ENCODE measurements at regions not wholly inside any gene's neighbourhood (a gene's known extent, or its start where the extent isn't known, plus 50 kb on each side); places are given as distances from the start of the nearest gene placed in this dataset.
"Not testable (repeated sequence)": the region's sequence is repeated elsewhere in the genome, so short reads cannot be mapped to it uniquely, and the experiment has no call there.

DNA sequence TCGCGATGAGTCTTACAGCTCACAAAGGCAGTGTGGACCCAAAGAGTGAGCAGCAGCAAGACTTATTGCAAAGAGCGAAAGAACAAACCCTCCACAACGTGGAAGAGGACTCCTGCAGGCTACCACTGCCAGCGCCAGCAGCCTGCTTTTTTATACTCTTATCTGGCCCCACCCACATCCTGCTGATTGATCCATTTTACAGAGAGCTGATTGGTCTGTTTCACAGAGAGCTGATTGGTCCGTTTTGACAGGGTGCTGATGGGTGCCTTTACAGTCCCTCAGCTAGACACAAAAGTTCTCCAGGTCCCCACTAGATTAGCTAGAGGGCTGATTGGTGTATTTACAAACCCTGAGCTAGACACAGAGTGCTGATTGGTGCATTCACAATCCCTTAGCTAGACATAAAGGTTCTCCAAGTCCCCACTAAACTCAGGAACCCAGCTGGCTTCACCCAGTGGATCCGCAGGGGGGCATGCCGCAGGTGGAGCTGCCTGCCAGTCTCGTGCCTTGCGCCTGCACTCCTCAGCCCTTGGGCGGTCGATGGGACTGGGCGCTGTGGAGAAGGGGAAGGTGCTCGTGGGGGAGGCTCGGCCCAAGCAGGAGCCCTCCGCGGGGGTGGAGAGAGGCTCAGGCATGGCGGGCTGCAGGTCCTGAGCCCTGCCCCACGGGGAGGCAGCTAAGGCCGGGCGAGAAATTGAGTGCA, 75.7 kb downstream of the QDPR start:
- CTCF ChIA-PET; H3K27ac ChIP-seq (ENCODE audit: low read depth in 1 of 2, low read length in 2 of 2); intact Hi-C loops (cut with DNase I, micrococcal nuclease); H3K36me3 ChIP-seq (ENCODE audit: insufficient read depth, low read length); H3K4me1 Mint-ChIP-seq (ENCODE audit: low read depth); DNase-seq; H3K4me3 Mint-ChIP-seq; H3K27me3 Mint-ChIP-seq; H3K4me1 ChIP-seq (ENCODE audit: insufficient read depth, low read length); ATAC-seq (ENCODE audit: poor library complexity); H3K27ac Mint-ChIP-seq; H3K4me3 ChIP-seq (ENCODE audit: low read length); POLR2A ChIA-PET; H3K36me3 Mint-ChIP-seq (ENCODE audit: low read depth); H3K9me3 Mint-ChIP-seq; H3K27me3 ChIP-seq (ENCODE audit: control insufficient read depth in 1 of 2, insufficient read depth in 2 of 2, low read length in 2 of 2): not testable (repeated sequence)
- H3K9me3 ChIP-seq (ENCODE audit: control insufficient read depth in 1 of 2, insufficient read depth in 1 of 2, low read length in 2 of 2), result peaks cover 0 to 12% of the 10 kb centered on the region in 2 experiments

DNA sequence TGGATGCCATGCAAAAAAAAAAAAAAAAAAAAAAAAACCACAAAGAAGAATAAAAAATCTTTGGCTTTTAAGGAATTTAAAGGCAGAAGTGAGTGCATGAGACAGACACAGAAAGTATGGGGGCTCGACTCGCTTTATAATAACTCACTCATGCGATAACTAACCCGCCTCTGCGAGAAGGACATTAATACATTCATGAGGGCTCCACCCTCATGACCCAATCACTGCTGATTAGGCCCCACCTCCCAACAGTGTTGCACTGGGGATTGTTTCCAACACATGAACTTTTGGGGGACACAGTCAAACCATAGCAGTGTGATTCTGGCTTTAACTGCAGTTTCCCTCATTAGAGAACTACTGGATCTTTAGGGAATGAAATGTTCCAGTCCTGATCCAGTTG, 78.1 kb downstream of the QDPR start:
- intact Hi-C loops (cut with DNase I, micrococcal nuclease), result no loop called here
- Histone ChIP-seq H3K27me3 (ENCODE audit: control insufficient read depth in 1 of 2, insufficient read depth in 2 of 2, low read length in 2 of 2) (no peaks in the 10 kb centered on the region), H3K9me3 (ENCODE audit: control insufficient read depth in 1 of 2, insufficient read depth in 1 of 2, low read length in 2 of 2) (peaks cover 0 to 12% of the 10 kb centered on the region in 2 experiments), H3K36me3 (ENCODE audit: insufficient read depth, low read length) (no peaks in the 10 kb centered on the region), H3K4me3 (ENCODE audit: low read length) (no peak overlapping the region), H3K4me1 (ENCODE audit: insufficient read depth, low read length) (no peaks in the 10 kb centered on the region), H3K27ac (ENCODE audit: low read depth in 1 of 2, low read length in 2 of 2) (no peak overlapping the region)
- Mint-ChIP-seq H3K9me3 (no peaks in the 10 kb centered on the region), H3K27ac (no peak overlapping the region), H3K4me1 (ENCODE audit: low read depth) (no peaks in the 10 kb centered on the region), H3K4me3 (no peak overlapping the region), H3K36me3 (ENCODE audit: low read depth) (no peaks in the 10 kb centered on the region), H3K27me3 (no peaks in the 10 kb centered on the region)
- TF ChIP-seq CTCF (IDR thresholded peaks at IDR 0.05), result no peak
- ATAC-seq (ENCODE audit: poor library complexity) (no peak), DNase-seq (no peak)
- ChIA-PET POLR2A (no interaction called here), CTCF (no interaction called here)

- ChIA-PET CTCF (no interaction called here), POLR2A (no interaction called here)
- no peaks in the 10 kb centered on the region for H3K36me3 Mint-ChIP-seq (ENCODE audit: low read depth)
- H3K9me3 ChIP-seq (ENCODE audit: control insufficient read depth in 1 of 2, insufficient read depth in 1 of 2, low read length in 2 of 2), result no peaks in the 10 kb centered on the region
- no peaks in the 10 kb centered on the region for H3K4me1 ChIP-seq (ENCODE audit: insufficient read depth, low read length)
- ATAC-seq (ENCODE audit: poor library complexity) (no peak), DNase-seq (no peak)
- no peaks in the 10 kb centered on the region for H3K4me1 Mint-ChIP-seq (ENCODE audit: low read depth)
- TF ChIP-seq CTCF (IDR thresholded peaks at IDR 0.05), result no peak
- no peak overlapping the region for H3K27ac Mint-ChIP-seq
- H3K4me3 ChIP-seq (ENCODE audit: low read length), result no peak overlapping the region
- no peaks in the 10 kb centered on the region for H3K27me3 ChIP-seq (ENCODE audit: control insufficient read depth in 1 of 2, insufficient read depth in 2 of 2, low read length in 2 of 2)
- no peaks in the 10 kb centered on the region for H3K9me3 Mint-ChIP-seq
- no peak overlapping the region for H3K27ac ChIP-seq (ENCODE audit: low read depth in 1 of 2, low read length in 2 of 2)
- no peak overlapping the region for H3K4me3 Mint-ChIP-seq
- H3K27me3 Mint-ChIP-seq, result no peaks in the 10 kb centered on the region
- intact Hi-C loops (cut with DNase I, micrococcal nuclease), result no loop called here
- no peaks in the 10 kb centered on the region for H3K36me3 ChIP-seq (ENCODE audit: insufficient read depth, low read length)
Measured at GRCh38 chr4:17427991-17428390, 83.9 kb downstream of the QDPR start.

GRCh38 chr4:17426222-17426621, 85.7 kb downstream of the QDPR start:
- no peaks in the 10 kb centered on the region for H3K9me3 Mint-ChIP-seq
- Histone ChIP-seq H3K36me3 (ENCODE audit: insufficient read depth, low read length) (no peaks in the 10 kb centered on the region), H3K9me3 (ENCODE audit: control insufficient read depth in 1 of 2, insufficient read depth in 1 of 2, low read length in 2 of 2) (no peaks in the 10 kb centered on the region), H3K27ac (ENCODE audit: low read depth in 1 of 2, low read length in 2 of 2) (no peak overlapping the region), H3K4me1 (ENCODE audit: insufficient read depth, low read length) (no peaks in the 10 kb centered on the region), H3K27me3 (ENCODE audit: control insufficient read depth in 1 of 2, insufficient read depth in 2 of 2, low read length in 2 of 2) (no peaks in the 10 kb centered on the region), H3K4me3 (ENCODE audit: low read length) (no peak overlapping the region)
- no peaks in the 10 kb centered on the region for H3K36me3 Mint-ChIP-seq (ENCODE audit: low read depth)
- ChIA-PET CTCF (no interaction called here), POLR2A (no interaction called here)
- no peaks in the 10 kb centered on the region for H3K4me1 Mint-ChIP-seq (ENCODE audit: low read depth)
- DNase-seq, result no peak
- intact Hi-C loops (cut with DNase I, micrococcal nuclease), result no loop called here
- no peak for TF ChIP-seq CTCF (IDR thresholded peaks at IDR 0.05)
- H3K27ac Mint-ChIP-seq, result no peak overlapping the region
- no peaks in the 10 kb centered on the region for H3K27me3 Mint-ChIP-seq
- no peak for ATAC-seq (ENCODE audit: poor library complexity)
- H3K4me3 Mint-ChIP-seq, result no peak overlapping the region

All from CD4-positive, alpha-beta T cell (primary cell).